Left lung (tissue), 4 donors: ENCODE measurements at regions not wholly inside any gene's neighbourhood (a gene's known extent, or its start where the extent isn't known, plus 50 kb on each side); places are given as distances from the start of the nearest gene placed in this dataset.
"Not testable (repeated sequence)": the region's sequence is repeated elsewhere in the genome, so short reads cannot be mapped to it uniquely, and the experiment has no call there.

Source experiments
- ATAC-seq: fragments of 200-7000 bp; cut with Tn5 transposase; one replicate; pipeline ENCODE4 v1.9.1; 2020; ENCODE audit warnings: moderate library complexity
- DNase-seq, 4 donors: peaks; one replicate each; pipeline ENCODE4 v3.0.0-alpha.2; 2013 to 2020
- H3K27ac ChIP-seq, 2 donors: fragments of 200-600 bp; sonication (generic) in 1 of 2; one replicate each; pipeline versions ENCODE4 v1.5.0 to v1.8.0; 2020 to 2021
- H3K27me3 ChIP-seq, 2 donors: fragments of 200-600 bp; sonication (generic) in 1 of 2; one replicate each; pipeline versions ENCODE4 v1.5.0 to v1.8.0; 2020 to 2021
- H3K36me3 ChIP-seq, 2 donors: fragments of 200-600 bp; sonication (generic) in 1 of 2; one replicate each; pipeline versions ENCODE4 v1.5.0 to v1.8.0; 2020 to 2021
- H3K4me1 ChIP-seq, 2 donors: fragments of 200-600 bp; one replicate each; pipeline ENCODE4 v1.8.0; 2021
- H3K4me3 ChIP-seq, 2 donors: fragments of 200-600 bp; sonication (generic) in 1 of 2; one replicate each; pipeline versions ENCODE4 v1.5.0 to v1.8.0; 2020 to 2021; ENCODE audit warnings: mild to moderate bottlenecking in 1 of 2
- H3K9me3 ChIP-seq, 2 donors: fragments of 200-600 bp; sonication (generic) in 1 of 2; one replicate each; pipeline versions ENCODE4 v1.5.0 to v1.8.0; 2020 to 2021
- CTCF ChIP-seq, 2 donors: fragments of 200-600 bp; sonication (generic) in 1 of 2; IDR thresholded peaks; one replicate each; pipeline versions ENCODE4 v1.5.0 to v1.8.0; 2021; ENCODE audit warnings: antibody characterized with exemption in 2 of 2
- intact Hi-C, 2 donors: fragments of 100-400 bp; cut with DNase I; formaldehyde crosslinking; loops; one replicate each; pipeline versions ENCODE4 v1.11.2 to v1.14.2; 2022
- donor health status: DM: no; HTN: yes; CAD: no.
- donor health status: DM: no; HTN: no; CAD: no.

GRCh38 chr3:4211610-4212009 lies 91.6 kb upstream of the SETMAR start:
- H3K27me3 ChIP-seq, result no peaks in the 10 kb centered on the region
- TF ChIP-seq CTCF (IDR thresholded peaks at IDR 0.05), result no peak
- no peak overlapping the region for H3K27ac ChIP-seq
- no peaks in the 10 kb centered on the region for H3K36me3 ChIP-seq
- peaks cover 0 to 15% of the 10 kb centered on the region in 2 donors for H3K9me3 ChIP-seq
- no peak for ATAC-seq
- no peak for DNase-seq
- intact Hi-C loops, result no loop called here
- no peaks in the 10 kb centered on the region for H3K4me1 ChIP-seq
- no peak overlapping the region for H3K4me3 ChIP-seq

GRCh38 chr3:4213420-4213819 lies 89.7 kb upstream of the SETMAR start:
- H3K4me1 ChIP-seq, DNase-seq, H3K4me3 ChIP-seq, ATAC-seq, H3K27me3 ChIP-seq, H3K27ac ChIP-seq, H3K36me3 ChIP-seq, intact Hi-C loops: not testable (repeated sequence)
- H3K9me3 ChIP-seq, result peaks cover 0 to 15% of the 10 kb centered on the region in 2 donors

GRCh38 chr3:4216974-4217373 lies 86.2 kb upstream of the SETMAR start:
- ATAC-seq, H3K4me1 ChIP-seq, H3K27me3 ChIP-seq, H3K36me3 ChIP-seq, DNase-seq, intact Hi-C loops, H3K4me3 ChIP-seq, H3K27ac ChIP-seq: not testable (repeated sequence)
- H3K9me3 ChIP-seq, result peaks cover 0 to 15% of the 10 kb centered on the region in 2 donors

- H3K27ac ChIP-seq, result no peak overlapping the region
- H3K36me3 ChIP-seq, result no peaks in the 10 kb centered on the region
- H3K4me3 ChIP-seq, result no peak overlapping the region
- H3K4me1 ChIP-seq, result no peaks in the 10 kb centered on the region
- peaks cover 0 to 8% of the 10 kb centered on the region in 2 donors for H3K9me3 ChIP-seq
- intact Hi-C loops, result no loop called here
- H3K27me3 ChIP-seq, result no peaks in the 10 kb centered on the region
- DNase-seq, result peak in 2 of 4 donors; percentile 28 to 68
- peak; percentile 62 for ATAC-seq
- TF ChIP-seq CTCF (IDR thresholded peaks at IDR 0.05), result no peak
Measured at GRCh38 chr3:4218456-4219226, 84.5 kb upstream of the SETMAR start.

- Histone ChIP-seq H3K36me3 (no peaks in the 10 kb centered on the region), H3K27me3 (no peaks in the 10 kb centered on the region), H3K4me3 (no peak overlapping the region), H3K27ac (no peak overlapping the region), H3K4me1 (no peaks in the 10 kb centered on the region), H3K9me3 (peaks cover 0 to 6% of the 10 kb centered on the region in 2 donors)
- no peak for TF ChIP-seq CTCF (IDR thresholded peaks at IDR 0.05)
- intact Hi-C loops, result no loop called here
- ATAC-seq, result no peak
- DNase-seq, result no peak
Measured at GRCh38 chr3:4219227-4219568, 84.0 kb upstream of the SETMAR start.

- no peak overlapping the region for H3K27ac ChIP-seq
- H3K9me3 ChIP-seq, result peaks cover 0 to 6% of the 10 kb centered on the region in 2 donors
- DNase-seq (no peak), ATAC-seq (no peak)
- no peaks in the 10 kb centered on the region for H3K36me3 ChIP-seq
- no peaks in the 10 kb centered on the region for H3K27me3 ChIP-seq
- no peaks in the 10 kb centered on the region for H3K4me1 ChIP-seq
- intact Hi-C loops, result no loop called here
- H3K4me3 ChIP-seq, result no peak overlapping the region
- TF ChIP-seq CTCF (IDR thresholded peaks at IDR 0.05), result no peak
Measured at GRCh38 chr3:4220065-4220464, 83.1 kb upstream of the SETMAR start.
